ENCODE measurements at regions not wholly inside any gene's neighbourhood (a gene's known extent, or its start where the extent isn't known, plus 50 kb on each side); places are given as distances from the start of the nearest gene placed in this dataset.

DNA sequence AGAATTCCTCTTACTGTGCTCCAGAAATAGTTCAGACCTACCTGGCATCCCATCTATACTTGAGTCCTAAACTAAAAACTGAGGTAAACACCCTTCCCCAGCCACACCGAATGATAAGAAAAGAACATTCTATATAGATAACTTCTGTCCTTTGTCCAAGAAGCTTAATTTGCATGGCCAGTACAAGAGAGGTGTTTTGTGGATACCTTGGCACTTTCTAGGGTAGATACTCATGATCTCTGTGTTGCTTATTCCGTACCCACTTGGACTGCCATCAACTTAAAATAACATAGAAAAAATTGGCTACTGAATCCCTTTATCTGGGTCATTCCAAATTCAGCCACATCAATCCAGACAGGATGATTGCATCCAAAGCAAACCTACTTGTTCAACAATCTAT, 1050.4 kb downstream of the STIM2 start:
- TF ChIP-seq ZFX (IDR thresholded peaks at IDR 0.05; ENCODE audit: borderline replicate concordance): no peak
- TF ChIP-seq CTCF (IDR thresholded peaks at IDR 0.05): no peak
- no peak overlapping the region for H3K27ac ChIP-seq

DNA sequence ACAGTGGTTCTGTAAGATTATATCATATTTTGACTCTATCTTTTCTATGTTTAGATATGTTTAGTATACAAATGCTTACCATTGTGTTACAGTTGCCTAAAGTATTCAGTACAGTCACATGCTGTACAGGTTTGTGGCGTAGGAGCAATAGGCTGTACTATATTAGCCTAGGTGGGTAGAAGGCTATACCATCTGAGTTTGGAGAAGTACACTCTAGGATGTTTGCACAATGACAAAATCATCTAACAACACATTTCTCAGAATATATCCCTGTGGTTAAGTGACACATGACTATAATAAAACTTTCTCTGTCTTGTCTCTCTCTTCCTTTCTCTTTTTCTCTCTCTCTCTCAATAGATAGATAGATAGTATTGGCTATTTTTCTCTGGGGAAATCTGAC, 1053.1 kb downstream of the STIM2 start:
- TF ChIP-seq ZFX (IDR thresholded peaks at IDR 0.05; ENCODE audit: borderline replicate concordance): no peak
- no peak for TF ChIP-seq CTCF (IDR thresholded peaks at IDR 0.05)
- H3K27ac ChIP-seq: no peak overlapping the region

DNA sequence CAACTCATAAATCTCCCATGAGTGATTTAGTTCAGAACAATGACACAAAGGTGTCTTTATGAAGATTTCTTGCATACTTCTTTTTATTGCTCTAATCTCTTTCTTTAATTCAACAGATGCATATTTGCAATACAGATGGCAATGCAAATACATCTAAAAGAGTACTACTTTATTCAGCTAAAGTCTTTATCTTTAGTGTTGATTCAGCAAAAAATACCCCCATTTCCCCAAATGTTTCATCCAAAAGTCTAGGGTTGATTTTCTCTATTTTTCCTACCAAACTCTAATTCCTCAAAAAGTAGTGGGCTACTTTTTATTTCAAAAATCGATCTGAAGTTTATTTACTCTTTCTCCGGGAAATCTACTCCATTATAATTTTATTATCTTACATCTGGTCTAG, 1055.2 kb downstream of the STIM2 start:
- TF ChIP-seq ZFX (IDR thresholded peaks at IDR 0.05; ENCODE audit: borderline replicate concordance): no peak
- no peak for TF ChIP-seq CTCF (IDR thresholded peaks at IDR 0.05)

GRCh38 chr4:27916452-27917184, 1056.0 kb downstream of the STIM2 start:
- TF ChIP-seq CTCF (IDR thresholded peaks at IDR 0.05): no peak
- TF ChIP-seq ZFX (IDR thresholded peaks at IDR 0.05; ENCODE audit: borderline replicate concordance): no peak
- H3K27ac ChIP-seq: no peak overlapping the region

More for the DNA sequence above, 1055.2 kb downstream of the STIM2 start:
- no peak overlapping the region for H3K27ac ChIP-seq

- TF ChIP-seq ZFX (IDR thresholded peaks at IDR 0.05; ENCODE audit: borderline replicate concordance): no peak
- TF ChIP-seq CTCF (IDR thresholded peaks at IDR 0.05): no peak
- no peak overlapping the region for H3K27ac ChIP-seq
These were observed 1056.7 kb downstream of the STIM2 start for GRCh38 chr4:27917381-27917780.

GRCh38 chr4:27921231-27921630, 1060.6 kb downstream of the STIM2 start:
- H3K27ac ChIP-seq: no peak overlapping the region
- TF ChIP-seq ZFX (IDR thresholded peaks at IDR 0.05; ENCODE audit: borderline replicate concordance): no peak
- TF ChIP-seq CTCF (IDR thresholded peaks at IDR 0.05): no peak

GRCh38 chr4:27928761-27929540, 1068.3 kb downstream of the STIM2 start:
- no peak overlapping the region for H3K27ac ChIP-seq
- TF ChIP-seq CTCF (IDR thresholded peaks at IDR 0.05) (no peak), ZFX (IDR thresholded peaks at IDR 0.05; ENCODE audit: borderline replicate concordance) (no peak)
